ENCODE measurements at regions not wholly inside any gene's neighbourhood (a gene's known extent, or its start where the extent isn't known, plus 50 kb on each side); places are given as distances from the start of the nearest gene placed in this dataset.

DNA sequence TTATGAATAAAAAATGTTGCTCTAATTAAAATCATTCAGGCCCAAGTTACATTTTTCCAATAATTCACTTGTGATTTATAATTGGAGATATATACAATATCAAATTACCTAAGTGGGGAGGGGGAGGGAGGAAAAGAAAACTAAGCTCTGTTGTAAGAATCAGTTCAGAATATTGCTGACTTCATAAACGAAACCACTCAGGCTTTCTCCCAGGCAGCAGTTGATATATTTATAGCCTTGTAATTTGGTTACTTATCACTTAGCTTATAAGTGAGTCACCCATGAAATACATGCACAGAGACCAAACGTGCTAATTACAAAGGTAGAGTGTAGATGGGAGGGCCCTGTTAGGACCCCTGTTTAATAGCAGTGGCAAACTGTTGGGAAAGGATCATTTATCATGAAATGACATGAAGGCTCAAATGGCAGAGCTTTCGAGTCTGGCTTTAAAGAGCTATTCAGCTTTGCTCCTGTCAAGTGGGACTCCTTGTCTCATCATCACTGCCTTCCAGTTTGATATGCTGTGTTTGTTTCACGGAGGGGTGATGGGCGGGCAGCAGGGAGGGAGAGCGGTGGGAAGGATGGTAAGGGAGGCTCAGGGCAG lies 105.6 kb upstream of the PGRMC2 start:
- WGBS, 5 donors, result 52 to 62% (median 59%) methylated on average over 6 of the region's 6 CpGs
- Histone ChIP-seq H3K27me3 (replicated peaks in 1 of 7) (no peaks in the 10 kb centered on the region), H3K4me1 (no peaks in the 10 kb centered on the region), H3K27ac (no peak overlapping the region), H3K36me3 (no peaks in the 10 kb centered on the region), H3K9me3 (peaks cover 0 to 10% (median 0%) of the 10 kb centered on the region in 8 donors), H3K4me3 (no peak overlapping the region)
- no peak for TF ChIP-seq POLR2AphosphoS5 (IDR thresholded peaks at IDR 0.05)
- no peak for TF ChIP-seq POLR2A (IDR thresholded peaks at IDR 0.05)
- TF ChIP-seq, protein P1, sequence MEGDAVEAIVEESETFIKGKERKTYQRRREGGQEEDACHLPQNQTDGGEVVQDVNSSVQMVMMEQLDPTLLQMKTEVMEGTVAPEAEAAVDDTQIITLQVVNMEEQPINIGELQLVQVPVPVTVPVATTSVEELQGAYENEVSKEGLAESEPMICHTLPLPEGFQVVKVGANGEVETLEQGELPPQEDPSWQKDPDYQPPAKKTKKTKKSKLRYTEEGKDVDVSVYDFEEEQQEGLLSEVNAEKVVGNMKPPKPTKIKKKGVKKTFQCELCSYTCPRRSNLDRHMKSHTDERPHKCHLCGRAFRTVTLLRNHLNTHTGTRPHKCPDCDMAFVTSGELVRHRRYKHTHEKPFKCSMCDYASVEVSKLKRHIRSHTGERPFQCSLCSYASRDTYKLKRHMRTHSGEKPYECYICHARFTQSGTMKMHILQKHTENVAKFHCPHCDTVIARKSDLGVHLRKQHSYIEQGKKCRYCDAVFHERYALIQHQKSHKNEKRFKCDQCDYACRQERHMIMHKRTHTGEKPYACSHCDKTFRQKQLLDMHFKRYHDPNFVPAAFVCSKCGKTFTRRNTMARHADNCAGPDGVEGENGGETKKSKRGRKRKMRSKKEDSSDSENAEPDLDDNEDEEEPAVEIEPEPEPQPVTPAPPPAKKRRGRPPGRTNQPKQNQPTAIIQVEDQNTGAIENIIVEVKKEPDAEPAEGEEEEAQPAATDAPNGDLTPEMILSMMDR (IDR thresholded peaks at IDR 0.05 in 8 of 11, conservative IDR thresholded peaks at IDR 0.05 in 3 of 11), result no peak
- intact Hi-C loops (cut with DNase I; ENCODE audit: low total_unique reads), result no loop called here
- no peak for DNase-seq

DNA sequence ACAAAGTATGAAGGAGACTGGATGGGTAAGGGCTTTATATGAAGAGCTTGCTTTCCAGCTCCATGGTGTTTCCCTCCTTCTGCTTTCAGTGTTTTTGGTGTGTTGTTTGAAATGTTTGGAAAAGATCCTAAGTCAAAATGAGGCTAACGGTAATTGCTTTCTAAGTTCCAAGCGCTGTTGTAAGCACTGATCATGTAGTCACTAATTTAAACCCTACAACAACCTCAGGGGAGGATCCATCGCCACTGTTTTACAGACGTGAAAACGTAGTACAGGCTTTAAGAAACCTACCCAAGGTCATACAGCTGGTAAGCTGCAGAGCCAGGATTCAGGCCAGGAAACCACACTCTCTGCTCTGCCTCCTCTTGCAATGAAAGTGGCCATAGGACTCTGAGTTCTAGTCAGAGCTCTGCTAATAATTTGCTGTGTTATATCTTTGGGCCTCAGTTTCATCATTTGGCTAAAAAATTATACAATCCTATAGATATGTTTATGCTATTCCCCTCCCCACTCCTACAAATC lies 102.9 kb upstream of the PGRMC2 start:
- WGBS, 5 donors, result 84 to 92% (median 88%) methylated on average over 5 of the region's 5 CpGs
- Histone ChIP-seq H3K27me3 (replicated peaks in 1 of 7) (no peaks in the 10 kb centered on the region), H3K4me3 (no peak overlapping the region), H3K9me3 (no peaks in the 10 kb centered on the region), H3K27ac (no peak overlapping the region), H3K4me1 (peaks cover 0 to 3% (median 0%) of the 10 kb centered on the region in 6 donors), H3K36me3 (no peaks in the 10 kb centered on the region)
- TF ChIP-seq POLR2A (IDR thresholded peaks at IDR 0.05) (no peak), POLR2AphosphoS5 (IDR thresholded peaks at IDR 0.05) (no peak)
- TF ChIP-seq, protein P1 (IDR thresholded peaks at IDR 0.05 in 8 of 11, conservative IDR thresholded peaks at IDR 0.05 in 3 of 11), result no peak
- intact Hi-C loops (cut with DNase I; ENCODE audit: low total_unique reads), result no loop called here
- no peak for DNase-seq

DNA sequence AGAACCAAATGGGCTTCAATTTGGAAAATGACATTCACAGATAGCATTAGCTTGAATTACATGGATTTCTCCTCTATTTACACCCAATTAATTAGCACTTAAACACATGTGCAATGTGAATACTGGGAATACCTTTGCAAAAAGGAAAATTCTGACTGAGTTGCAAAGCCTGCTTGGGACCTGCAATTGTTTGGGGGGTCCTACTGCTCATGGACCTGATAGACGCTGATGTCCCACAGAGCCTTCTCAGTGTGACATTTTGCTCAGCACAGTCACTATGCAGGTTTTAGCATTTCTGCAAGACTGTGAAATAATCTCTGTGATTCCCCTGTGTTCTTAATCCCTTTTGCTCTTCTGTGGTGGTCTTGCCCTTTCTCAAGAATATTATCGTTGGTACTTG lies 101.2 kb upstream of the PGRMC2 start:
- WGBS, 5 donors, result 88 to 97% (median 94%) methylated on average over 2 of the region's 2 CpGs
- no peaks in the 10 kb centered on the region for H3K9me3 ChIP-seq
- no peak for DNase-seq
- intact Hi-C loops (cut with DNase I; ENCODE audit: low total_unique reads), result no loop called here
- H3K36me3 ChIP-seq, result no peaks in the 10 kb centered on the region
- peaks cover 0 to 3% (median 0%) of the 10 kb centered on the region in 6 donors for H3K4me1 ChIP-seq
- TF ChIP-seq POLR2A (IDR thresholded peaks at IDR 0.05), result no peak
- TF ChIP-seq, protein P1 (IDR thresholded peaks at IDR 0.05 in 8 of 11, conservative IDR thresholded peaks at IDR 0.05 in 3 of 11), result no peak
- no peak for TF ChIP-seq POLR2AphosphoS5 (IDR thresholded peaks at IDR 0.05)
- no peak overlapping the region for H3K27ac ChIP-seq
- no peak overlapping the region for H3K4me3 ChIP-seq
- no peaks in the 10 kb centered on the region for H3K27me3 ChIP-seq (replicated peaks in 1 of 7)

DNA sequence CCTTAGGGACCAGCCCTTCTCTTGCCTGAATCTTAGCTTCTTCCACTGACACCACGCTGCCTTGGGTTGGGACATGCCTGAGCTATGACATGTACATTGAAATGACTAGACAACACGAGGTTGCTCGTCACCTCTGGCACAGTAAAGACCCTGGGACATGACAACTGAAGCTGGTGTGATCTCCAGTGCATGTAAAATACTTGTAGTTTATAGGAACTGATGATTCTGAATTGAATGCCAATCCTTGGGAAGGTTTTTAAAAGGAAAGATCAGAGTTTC lies 100.7 kb upstream of the PGRMC2 start:
- H3K9me3 ChIP-seq, result no peaks in the 10 kb centered on the region
- no peak overlapping the region for H3K27ac ChIP-seq
- 78 to 93% (median 84%) methylated on average over 3 of the region's 3 CpGs for WGBS, 5 donors
- no peaks in the 10 kb centered on the region for H3K36me3 ChIP-seq
- H3K27me3 ChIP-seq (replicated peaks in 1 of 7), result no peaks in the 10 kb centered on the region
- intact Hi-C loops (cut with DNase I; ENCODE audit: low total_unique reads), result no loop called here
- DNase-seq, result no peak
- no peak for TF ChIP-seq POLR2AphosphoS5 (IDR thresholded peaks at IDR 0.05)
- no peak for TF ChIP-seq POLR2A (IDR thresholded peaks at IDR 0.05)
- TF ChIP-seq, protein P1 (IDR thresholded peaks at IDR 0.05 in 8 of 11, conservative IDR thresholded peaks at IDR 0.05 in 3 of 11), result no peak
- peaks cover 0 to 3% (median 0%) of the 10 kb centered on the region in 6 donors for H3K4me1 ChIP-seq
- no peak overlapping the region for H3K4me3 ChIP-seq
